ENCODE measurements at regions not wholly inside any gene's neighbourhood (a gene's known extent, or its start where the extent isn't known, plus 50 kb on each side); places are given as distances from the start of the nearest gene placed in this dataset.

DNA sequence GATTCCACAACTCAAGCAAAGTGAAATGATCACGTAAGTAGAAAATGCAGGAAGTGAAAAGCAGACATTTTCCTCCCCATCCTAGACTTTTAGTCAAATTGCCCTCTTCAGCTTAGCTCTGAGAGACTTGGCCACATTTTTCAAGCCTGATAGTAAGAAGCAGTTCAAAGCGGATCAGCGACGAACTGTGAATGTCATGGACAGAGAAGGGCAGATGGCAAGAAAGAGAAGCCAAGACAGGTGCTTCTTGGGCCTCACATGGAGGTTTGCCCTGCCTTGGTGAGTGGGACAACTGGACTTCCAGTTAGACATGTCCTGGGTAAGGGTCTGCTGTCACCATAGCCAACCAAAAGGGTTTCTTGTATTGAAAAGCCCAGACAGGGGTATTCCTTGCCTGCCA is 291.5 kb downstream of the MED10 start:
- intact Hi-C loops (cut with micrococcal nuclease) (no loop called here), dilution Hi-C loops (cut with MboI; ENCODE audit: extremely low pct_ligation_motif_present, low sequenced_read_pairs) (no loop called here)
- BruUV-seq (replicated peaks), result no TSS peak
- H3K79me2 ChIP-seq (ENCODE audit: control insufficient read depth, insufficient read depth, low read length), result no peaks in the 10 kb centered on the region
- no peak overlapping the region for H3K4me2 ChIP-seq (ENCODE audit: insufficient read depth, low read length)
- no peaks in the 10 kb centered on the region for H3K36me3 ChIP-seq (ENCODE audit: control insufficient read depth in 2 of 2, extremely low read depth in 1 of 2, insufficient read depth in 2 of 2, low read length in 2 of 2)
- no peaks in the 10 kb centered on the region for H3K27me3 ChIP-seq (ENCODE audit: control insufficient read depth in 2 of 2, insufficient read depth in 2 of 2, low read length in 2 of 2)
- no peak overlapping the region for H3K27ac ChIP-seq (ENCODE audit: insufficient read depth, low read depth, low read length)
- no peaks in the 10 kb centered on the region for H3K4me1 ChIP-seq (ENCODE audit: control insufficient read depth, extremely low read depth, insufficient read depth, low read length)
- ChIA-PET CTCF (no interaction called here), POLR2A (no interaction called here)
- no peak overlapping the region for H2AFZ ChIP-seq (ENCODE audit: low read depth, low read length)
- DNase-seq (ENCODE audit: low read depth, low spot score) (no peak), FAIRE-seq (no peak)
- H3K4me3 ChIP-seq (replicated peaks in 1 of 3; ENCODE audit: insufficient read depth in 1 of 3, low read depth in 1 of 3, low read length in 3 of 3), result no peak overlapping the region
- TF ChIP-seq JUN (IDR thresholded peaks at IDR 0.05; ENCODE audit: borderline replicate concordance, insufficient read depth, insufficient read length, low read depth) (no peak), POLR2A (IDR thresholded peaks at IDR 0.05; ENCODE audit: low read depth, low read length) (no peak), MYC (IDR thresholded peaks at IDR 0.05; ENCODE audit: low read depth, low read length) (no peak), FOS (IDR thresholded peaks at IDR 0.05; ENCODE audit: borderline replicate concordance, insufficient read depth, low read length) (no peak), EZH2 (IDR thresholded peaks at IDR 0.05; ENCODE audit: borderline replicate concordance, low read depth, low read length, severe bottlenecking) (no peak), POLR2AphosphoS5 (IDR thresholded peaks at IDR 0.05; ENCODE audit: insufficient read depth, low read depth, low read length) (no peak), GATA2 (IDR thresholded peaks at IDR 0.05; ENCODE audit: insufficient read depth, insufficient read length, low read depth, low read length) (no peak)
- TF ChIP-seq, protein P1, sequence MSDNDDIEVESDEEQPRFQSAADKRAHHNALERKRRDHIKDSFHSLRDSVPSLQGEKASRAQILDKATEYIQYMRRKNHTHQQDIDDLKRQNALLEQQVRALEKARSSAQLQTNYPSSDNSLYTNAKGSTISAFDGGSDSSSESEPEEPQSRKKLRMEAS (IDR thresholded peaks at IDR 0.05; ENCODE audit: insufficient read depth, insufficient read length), result no peak
- TF ChIP-seq, protein P2, sequence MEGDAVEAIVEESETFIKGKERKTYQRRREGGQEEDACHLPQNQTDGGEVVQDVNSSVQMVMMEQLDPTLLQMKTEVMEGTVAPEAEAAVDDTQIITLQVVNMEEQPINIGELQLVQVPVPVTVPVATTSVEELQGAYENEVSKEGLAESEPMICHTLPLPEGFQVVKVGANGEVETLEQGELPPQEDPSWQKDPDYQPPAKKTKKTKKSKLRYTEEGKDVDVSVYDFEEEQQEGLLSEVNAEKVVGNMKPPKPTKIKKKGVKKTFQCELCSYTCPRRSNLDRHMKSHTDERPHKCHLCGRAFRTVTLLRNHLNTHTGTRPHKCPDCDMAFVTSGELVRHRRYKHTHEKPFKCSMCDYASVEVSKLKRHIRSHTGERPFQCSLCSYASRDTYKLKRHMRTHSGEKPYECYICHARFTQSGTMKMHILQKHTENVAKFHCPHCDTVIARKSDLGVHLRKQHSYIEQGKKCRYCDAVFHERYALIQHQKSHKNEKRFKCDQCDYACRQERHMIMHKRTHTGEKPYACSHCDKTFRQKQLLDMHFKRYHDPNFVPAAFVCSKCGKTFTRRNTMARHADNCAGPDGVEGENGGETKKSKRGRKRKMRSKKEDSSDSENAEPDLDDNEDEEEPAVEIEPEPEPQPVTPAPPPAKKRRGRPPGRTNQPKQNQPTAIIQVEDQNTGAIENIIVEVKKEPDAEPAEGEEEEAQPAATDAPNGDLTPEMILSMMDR (IDR thresholded peaks at IDR 0.05; ENCODE audit: extremely low read depth in 1 of 2, insufficient read depth in 1 of 2, low read depth in 1 of 2, low read length in 2 of 2), result no peak
- H3K9me1 ChIP-seq (replicated peaks; ENCODE audit: control insufficient read depth, extremely low read depth, insufficient read depth, low read length), result no peaks in the 10 kb centered on the region
- H3K9ac ChIP-seq (replicated peaks; ENCODE audit: extremely low read depth, insufficient read depth, low read length), result no peak overlapping the region
- peaks cover 3% of the 10 kb centered on the region for H3K9me3 ChIP-seq (replicated peaks; ENCODE audit: control insufficient read depth, insufficient read depth, low read length)
- no peaks in the 10 kb centered on the region for H4K20me1 ChIP-seq (replicated peaks; ENCODE audit: control insufficient read depth, extremely low read depth, insufficient read depth, low read length)
